Kidney epithelial cell (primary cell): ENCODE measurements at regions not wholly inside any gene's neighbourhood (a gene's known extent, or its start where the extent isn't known, plus 50 kb on each side); places are given as distances from the start of the nearest gene placed in this dataset.

Source experiments
- DNase-seq: peaks from one replicate; pipeline ENCODE4 v3.0.0-alpha.2; 2010; ENCODE audit warnings: low read depth
- H3K27me3 ChIP-seq: 2 replicates; pipeline ENCODE4 v1.6.0; 2011; ENCODE audit warnings: low read length; ENCODE audit not compliant: control insufficient read depth, insufficient read depth
- H3K36me3 ChIP-seq: 2 replicates; pipeline ENCODE4 v1.5.1; 2011; ENCODE audit warnings: low read length; ENCODE audit not compliant: control insufficient read depth, insufficient read depth
- H3K4me3 ChIP-seq: 2 replicates; pipeline ENCODE4 v1.5.1; 2011; ENCODE audit warnings: low read depth, mild to moderate bottlenecking, control low read depth, low read length
- CTCF ChIP-seq: IDR thresholded peaks from 2 replicates; pipeline ENCODE4 v1.5.1; 2011; ENCODE audit warnings: mild to moderate bottlenecking, moderate library complexity, low read length, control low read depth, inconsistent platforms; ENCODE audit not compliant: insufficient read depth, poor library complexity, severe bottlenecking

- H3K36me3 ChIP-seq = no peaks in the 10 kb centered on the region
- no peak overlapping the region for H3K4me3 ChIP-seq
- TF ChIP-seq CTCF = no peak
- H3K27me3 ChIP-seq = no peaks in the 10 kb centered on the region
- DNase-seq = no peak
Measured at GRCh38 chr16:76897816-76898215, 293.2 kb upstream of the MON1B start.

GRCh38 chr16:76899767-76900166, 291.2 kb upstream of the MON1B start:
- no peak for TF ChIP-seq CTCF
- H3K27me3 ChIP-seq = no peaks in the 10 kb centered on the region
- no peaks in the 10 kb centered on the region for H3K36me3 ChIP-seq
- DNase-seq = no peak
- no peak overlapping the region for H3K4me3 ChIP-seq

GRCh38 chr16:76900285-76901263, 290.4 kb upstream of the MON1B start:
- no peak for TF ChIP-seq CTCF
- H3K27me3 ChIP-seq = no peaks in the 10 kb centered on the region
- no peaks in the 10 kb centered on the region for H3K36me3 ChIP-seq
- DNase-seq = peak; percentile 67
- no peak overlapping the region for H3K4me3 ChIP-seq

GRCh38 chr16:76906552-76906951, 284.4 kb upstream of the MON1B start:
- no peaks in the 10 kb centered on the region for H3K27me3 ChIP-seq
- no peak for TF ChIP-seq CTCF
- DNase-seq = no peak
- H3K4me3 ChIP-seq = no peak overlapping the region
- no peaks in the 10 kb centered on the region for H3K36me3 ChIP-seq

GRCh38 chr16:76910931-76911330, 280.1 kb upstream of the MON1B start:
- Histone ChIP-seq H3K4me3 (no peak overlapping the region), H3K36me3 (no peaks in the 10 kb centered on the region), H3K27me3 (no peaks in the 10 kb centered on the region)
- no peak for TF ChIP-seq CTCF
- no peak for DNase-seq

- Histone ChIP-seq H3K4me3 (no peak overlapping the region), H3K27me3 (no peaks in the 10 kb centered on the region), H3K36me3 (no peaks in the 10 kb centered on the region)
- no peak for DNase-seq
- TF ChIP-seq CTCF = no peak
Measured at GRCh38 chr16:76913046-76913445, 277.9 kb upstream of the MON1B start.
